ENCODE measurements at regions not wholly inside any gene's neighbourhood (a gene's known extent, or its start where the extent isn't known, plus 50 kb on each side); places are given as distances from the start of the nearest gene placed in this dataset.

DNA sequence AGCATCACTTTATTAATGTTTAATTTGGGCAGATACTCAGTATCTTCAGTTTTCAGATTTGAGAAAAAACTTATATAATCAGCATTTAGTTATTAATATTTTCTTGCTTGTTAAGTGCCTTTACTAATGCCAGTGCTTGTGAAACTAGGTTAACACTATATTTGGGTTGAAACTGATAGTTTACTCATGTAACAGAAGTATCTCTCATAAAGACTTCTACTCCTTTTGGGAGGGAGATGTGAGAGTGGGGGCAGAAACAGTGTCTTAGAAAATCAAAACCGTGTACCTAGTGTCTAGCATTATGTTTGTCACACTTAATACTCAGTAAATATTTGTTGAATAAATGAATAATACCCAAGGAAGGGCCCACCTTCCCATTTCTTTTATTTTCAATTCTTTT, 129.5 kb downstream of the MSTN start:
- BruUV-seq (replicated peaks), result no TSS peak
- Histone ChIP-seq H4K20me1 (ENCODE audit: insufficient read depth) (no peaks in the 10 kb centered on the region), H3K27me3 (ENCODE audit: insufficient read depth, low read depth) (no peaks in the 10 kb centered on the region), H3K4me2 (no peak overlapping the region), H3K79me2 (ENCODE audit: low read depth) (no peaks in the 10 kb centered on the region), H3K9me3 (ENCODE audit: insufficient read depth, low read depth) (no peaks in the 10 kb centered on the region), H3K9me2 (ENCODE audit: insufficient read depth) (no peaks in the 10 kb centered on the region), H2AFZ (no peak overlapping the region), H3F3A (ENCODE audit: insufficient read depth, low read depth) (no peaks in the 10 kb centered on the region), H3K27ac (no peak overlapping the region), H3K4me1 (replicated peaks; ENCODE audit: insufficient read depth) (0 out of 2 replicates have a peak, but pooled peaks cover 4% of the 10 kb centered on the region), H3K36me3 (ENCODE audit: low read depth) (no peaks in the 10 kb centered on the region), H3K4me3 (no peak overlapping the region)
- TF ChIP-seq, protein P1, sequence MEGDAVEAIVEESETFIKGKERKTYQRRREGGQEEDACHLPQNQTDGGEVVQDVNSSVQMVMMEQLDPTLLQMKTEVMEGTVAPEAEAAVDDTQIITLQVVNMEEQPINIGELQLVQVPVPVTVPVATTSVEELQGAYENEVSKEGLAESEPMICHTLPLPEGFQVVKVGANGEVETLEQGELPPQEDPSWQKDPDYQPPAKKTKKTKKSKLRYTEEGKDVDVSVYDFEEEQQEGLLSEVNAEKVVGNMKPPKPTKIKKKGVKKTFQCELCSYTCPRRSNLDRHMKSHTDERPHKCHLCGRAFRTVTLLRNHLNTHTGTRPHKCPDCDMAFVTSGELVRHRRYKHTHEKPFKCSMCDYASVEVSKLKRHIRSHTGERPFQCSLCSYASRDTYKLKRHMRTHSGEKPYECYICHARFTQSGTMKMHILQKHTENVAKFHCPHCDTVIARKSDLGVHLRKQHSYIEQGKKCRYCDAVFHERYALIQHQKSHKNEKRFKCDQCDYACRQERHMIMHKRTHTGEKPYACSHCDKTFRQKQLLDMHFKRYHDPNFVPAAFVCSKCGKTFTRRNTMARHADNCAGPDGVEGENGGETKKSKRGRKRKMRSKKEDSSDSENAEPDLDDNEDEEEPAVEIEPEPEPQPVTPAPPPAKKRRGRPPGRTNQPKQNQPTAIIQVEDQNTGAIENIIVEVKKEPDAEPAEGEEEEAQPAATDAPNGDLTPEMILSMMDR (conservative IDR thresholded peaks at IDR 0.05), result no peak
- TF ChIP-seq EZH2 (IDR thresholded peaks at IDR 0.05; ENCODE audit: low read depth), result no peak
- DNase-seq, result no peak
- intact Hi-C loops (cut with micrococcal nuclease; ENCODE audit: unreplicated experiment), result no loop called here
- CTCF ChIA-PET, result no interaction called here
- POLR2A ChIA-PET (ENCODE audit: unreplicated experiment), result no interaction called here

DNA sequence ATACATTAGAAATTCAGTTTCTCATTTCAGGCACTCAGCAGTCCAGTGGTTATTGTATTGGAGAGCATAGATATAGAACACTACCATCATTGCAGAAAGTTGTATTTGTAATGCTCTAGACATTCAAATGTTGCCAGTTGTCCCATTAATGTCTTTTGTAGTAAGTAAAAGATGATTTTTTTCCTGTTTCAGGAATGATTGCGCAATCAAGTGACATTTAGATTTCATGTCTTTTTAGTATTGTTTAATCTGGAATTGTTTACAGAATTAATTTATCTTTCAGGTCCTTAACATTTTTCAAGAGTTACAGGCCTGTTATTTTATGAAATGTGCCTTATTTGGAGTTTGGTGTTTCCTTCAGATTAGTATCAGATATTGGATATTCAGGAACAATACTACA, 134.7 kb downstream of the MSTN start:
- H3F3A ChIP-seq (ENCODE audit: insufficient read depth, low read depth), result no peaks in the 10 kb centered on the region
- H3K27me3 ChIP-seq (ENCODE audit: insufficient read depth, low read depth), result no peaks in the 10 kb centered on the region
- TF ChIP-seq EZH2 (IDR thresholded peaks at IDR 0.05; ENCODE audit: low read depth), result no peak
- TF ChIP-seq, protein P1 (conservative IDR thresholded peaks at IDR 0.05), result no peak
- H2AFZ ChIP-seq, result no peak overlapping the region
- no peaks in the 10 kb centered on the region for H3K36me3 ChIP-seq (ENCODE audit: low read depth)
- no TSS peak for BruUV-seq (replicated peaks)
- no peaks in the 10 kb centered on the region for H4K20me1 ChIP-seq (ENCODE audit: insufficient read depth)
- intact Hi-C loops (cut with micrococcal nuclease; ENCODE audit: unreplicated experiment), result no loop called here
- H3K79me2 ChIP-seq (ENCODE audit: low read depth), result no peaks in the 10 kb centered on the region
- no peak overlapping the region for H3K27ac ChIP-seq
- H3K4me3 ChIP-seq, result no peak overlapping the region
- no peaks in the 10 kb centered on the region for H3K4me1 ChIP-seq (replicated peaks; ENCODE audit: insufficient read depth)
- no peak overlapping the region for H3K4me2 ChIP-seq
- CTCF ChIA-PET, result no interaction called here
- no peak for DNase-seq
- H3K9me2 ChIP-seq (ENCODE audit: insufficient read depth), result no peaks in the 10 kb centered on the region
- POLR2A ChIA-PET (ENCODE audit: unreplicated experiment), result no interaction called here
- no peaks in the 10 kb centered on the region for H3K9me3 ChIP-seq (ENCODE audit: insufficient read depth, low read depth)

Data from PC-9 (cell line).